Effector memory CD4-positive, alpha-beta T cell (primary cell): ENCODE measurements at regions not wholly inside any gene's neighbourhood (a gene's known extent, or its start where the extent isn't known, plus 50 kb on each side); places are given as distances from the start of the nearest gene placed in this dataset.

Experiments used
- DNase-seq, 3 donors: peaks; one replicate each; pipeline ENCODE4 v3.0.0-alpha.2; 2020
- H3K27ac ChIP-seq: 2 replicates; pipeline ENCODE4 v1.7.0; 2013; ENCODE audit warnings: mild to moderate bottlenecking, low read length, moderate library complexity; ENCODE audit not compliant: insufficient read depth, poor library complexity, severe bottlenecking
- H3K27me3 ChIP-seq: replicated peaks from 2 replicates; pipeline ENCODE4 v1.7.0; 2013; ENCODE audit warnings: mild to moderate bottlenecking, low read length; ENCODE audit not compliant: insufficient read depth, control insufficient read depth, poor library complexity, severe bottlenecking
- H3K36me3 ChIP-seq: 2 replicates; pipeline ENCODE4 v1.7.0; 2013; ENCODE audit warnings: mild to moderate bottlenecking, low read length, moderate library complexity; ENCODE audit not compliant: control insufficient read depth, insufficient read depth
- H3K4me1 ChIP-seq: 2 replicates; pipeline ENCODE4 v1.7.0; 2013; ENCODE audit warnings: low read length, mild to moderate bottlenecking; ENCODE audit not compliant: control insufficient read depth, insufficient read depth, poor library complexity, severe bottlenecking
- H3K4me3 ChIP-seq: 2 replicates; pipeline ENCODE4 v1.7.0; 2013; ENCODE audit warnings: low read length, low read depth, mild to moderate bottlenecking; ENCODE audit not compliant: insufficient read depth, poor library complexity, severe bottlenecking
- H3K9me3 ChIP-seq: 2 replicates; pipeline ENCODE4 v1.7.0; 2013; ENCODE audit warnings: mild to moderate bottlenecking, low read length, moderate library complexity; ENCODE audit not compliant: control insufficient read depth

DNA sequence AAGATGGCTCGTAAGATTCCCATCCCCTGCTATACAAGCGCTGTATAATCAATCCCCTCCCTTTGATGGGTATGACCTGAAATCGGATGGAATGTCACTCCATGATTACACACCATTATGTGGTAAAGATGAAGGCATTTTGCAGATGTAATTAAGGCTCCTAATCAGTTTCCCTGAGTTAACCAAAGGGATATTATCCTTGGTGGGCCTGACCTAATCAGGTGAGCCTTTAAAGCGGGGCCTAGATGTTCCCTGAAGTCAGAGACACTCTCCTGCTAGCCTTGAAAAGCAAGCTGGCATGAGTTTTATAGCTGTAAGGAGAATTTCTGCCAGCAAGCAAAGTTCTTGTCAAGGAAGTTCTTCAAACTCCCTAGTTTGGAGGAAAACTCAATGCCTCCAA, 223.8 kb upstream of the FN1 start:
- no peak overlapping the region for H3K4me3 ChIP-seq
- H3K27ac ChIP-seq: no peak overlapping the region
- no peaks in the 10 kb centered on the region for H3K9me3 ChIP-seq
- DNase-seq: no peak
- no peaks in the 10 kb centered on the region for H3K36me3 ChIP-seq
- H3K27me3 ChIP-seq: no peaks in the 10 kb centered on the region
- H3K4me1 ChIP-seq: no peaks in the 10 kb centered on the region

DNA sequence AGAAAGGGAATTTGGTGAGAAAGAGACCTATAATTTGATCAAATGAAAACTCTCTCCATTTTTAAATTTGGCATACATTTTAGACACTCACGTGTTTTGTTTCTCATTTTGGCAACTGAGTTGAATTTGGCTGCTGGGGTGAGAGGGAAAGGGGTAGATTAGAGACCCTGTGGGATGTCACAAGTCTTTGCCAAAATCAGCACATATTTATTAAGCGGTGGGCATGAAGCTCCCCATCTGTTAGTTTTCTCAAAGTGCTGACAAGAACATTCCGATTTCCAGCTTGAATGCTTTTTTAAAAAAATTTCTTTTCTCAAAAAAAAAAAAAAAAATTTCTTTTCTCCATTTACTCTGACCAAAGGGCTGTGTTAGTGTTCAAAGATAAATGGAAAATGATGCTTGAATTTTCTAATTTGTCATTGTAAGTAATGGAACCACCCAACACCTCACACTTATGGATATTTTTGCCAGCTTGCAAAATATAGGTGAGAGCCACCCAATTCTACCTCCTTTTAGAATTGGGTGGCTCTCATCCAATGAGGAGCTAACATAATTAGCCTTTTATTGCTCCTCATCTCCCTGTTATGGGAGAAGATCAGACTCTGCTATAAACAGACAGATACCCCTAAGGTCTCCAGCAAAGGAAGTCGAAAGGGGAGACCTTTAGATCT, 222.9 kb upstream of the FN1 start:
- Histone ChIP-seq H3K27ac (no peak overlapping the region), H3K27me3 (no peaks in the 10 kb centered on the region), H3K4me1 (no peaks in the 10 kb centered on the region), H3K9me3 (no peaks in the 10 kb centered on the region), H3K4me3 (no peak overlapping the region), H3K36me3 (no peaks in the 10 kb centered on the region)
- DNase-seq: no peak

DNA sequence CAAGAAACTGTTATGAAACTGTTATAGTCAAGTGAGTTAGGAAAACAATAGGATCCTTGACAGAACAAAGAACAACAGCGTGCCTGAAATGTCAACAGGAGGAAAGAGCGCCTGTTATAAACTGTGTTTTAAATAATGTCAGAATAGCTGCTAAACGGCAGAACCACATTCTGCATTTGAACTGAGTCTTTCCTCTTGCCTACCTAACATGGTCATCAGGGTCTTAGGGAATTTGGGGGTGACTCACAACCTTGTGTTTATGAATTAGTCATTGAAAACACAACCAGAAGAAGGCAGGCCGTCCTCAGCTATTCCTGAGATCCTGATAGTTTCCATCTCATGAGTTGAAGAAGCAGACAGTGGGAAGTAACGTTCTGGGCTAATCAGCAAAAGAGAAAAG, 222.0 kb upstream of the FN1 start:
- no peaks in the 10 kb centered on the region for H3K27me3 ChIP-seq
- no peak overlapping the region for H3K27ac ChIP-seq
- H3K4me3 ChIP-seq: no peak overlapping the region
- H3K9me3 ChIP-seq: no peaks in the 10 kb centered on the region
- DNase-seq: no peak
- H3K36me3 ChIP-seq: no peaks in the 10 kb centered on the region
- no peaks in the 10 kb centered on the region for H3K4me1 ChIP-seq

GRCh38 chr2:215654148-215654819, 218.4 kb upstream of the FN1 start:
- H3K4me1 ChIP-seq: no peaks in the 10 kb centered on the region

DNA sequence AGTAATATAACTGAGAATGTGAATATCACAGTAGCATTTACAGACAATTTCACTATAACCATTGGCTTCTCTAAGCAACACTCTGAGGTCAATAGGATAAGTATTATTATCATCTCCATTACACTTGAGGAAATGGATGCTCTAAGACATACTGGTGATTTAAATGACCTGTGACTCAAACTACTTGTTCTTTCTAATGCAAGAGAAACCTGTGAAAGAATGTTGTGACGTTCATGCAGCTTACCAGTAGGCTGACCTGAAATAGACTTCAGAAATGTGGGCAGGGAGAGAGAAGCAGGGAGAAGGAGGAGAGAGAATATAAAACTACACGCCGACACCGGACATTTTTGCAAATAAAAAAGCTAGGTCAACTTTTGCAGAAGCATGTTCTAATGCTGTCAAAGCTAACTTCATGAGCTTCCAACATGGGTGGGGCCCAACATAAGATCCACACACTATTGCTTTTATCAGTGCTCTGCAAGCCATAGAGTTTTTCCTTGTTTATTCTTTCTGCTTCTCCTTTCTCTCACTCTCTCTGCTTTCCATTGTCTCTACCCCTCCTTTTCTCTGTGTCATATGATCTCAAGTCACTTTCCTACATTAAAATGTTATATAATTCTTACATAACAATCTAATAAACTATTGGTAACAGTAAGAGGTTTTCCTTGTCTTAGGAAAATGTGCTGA, 217.6 kb upstream of the FN1 start:
- Histone ChIP-seq H3K36me3 (no peaks in the 10 kb centered on the region), H3K4me1 (no peaks in the 10 kb centered on the region), H3K27me3 (no peaks in the 10 kb centered on the region), H3K9me3 (no peaks in the 10 kb centered on the region), H3K27ac (no peak overlapping the region), H3K4me3 (no peak overlapping the region)
- no peak for DNase-seq

More at GRCh38 chr2:215654148-215654819, 218.4 kb upstream of the FN1 start:
- DNase-seq: no peak
- Histone ChIP-seq H3K9me3 (no peaks in the 10 kb centered on the region), H3K27me3 (no peaks in the 10 kb centered on the region), H3K4me3 (no peak overlapping the region), H3K36me3 (no peaks in the 10 kb centered on the region), H3K27ac (no peak overlapping the region)

- H3K27ac ChIP-seq: no peak overlapping the region
Measured at GRCh38 chr2:215652388-215652787, 216.5 kb upstream of the FN1 start.

DNA sequence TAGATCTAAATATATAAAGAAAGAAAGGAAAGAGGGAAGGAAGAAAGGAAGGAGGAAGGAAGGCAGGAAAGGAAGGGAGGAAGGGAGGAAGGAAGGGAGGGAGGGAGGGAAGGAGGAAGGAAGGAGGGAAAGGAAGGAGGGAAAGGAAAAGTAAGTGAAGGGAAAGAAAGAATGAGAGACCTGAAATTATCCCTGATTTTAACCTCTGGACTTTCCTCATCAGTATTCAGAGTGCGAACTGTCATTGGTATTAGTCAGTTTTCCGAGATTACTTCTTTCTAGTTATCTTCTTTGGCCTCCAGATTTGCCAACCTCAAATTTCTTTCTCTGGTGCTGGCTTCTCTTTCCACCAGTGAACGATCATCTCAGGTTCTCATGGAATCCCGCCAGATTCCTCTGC, 215.5 kb upstream of the FN1 start:
- Histone ChIP-seq H3K9me3 (no peaks in the 10 kb centered on the region), H3K4me1 (no peaks in the 10 kb centered on the region), H3K36me3 (no peaks in the 10 kb centered on the region), H3K27me3 (no peaks in the 10 kb centered on the region), H3K27ac (no peak overlapping the region), H3K4me3 (no peak overlapping the region)
- DNase-seq: no peak

More at GRCh38 chr2:215652388-215652787, 216.5 kb upstream of the FN1 start:
- no peak overlapping the region for H3K4me3 ChIP-seq
- no peaks in the 10 kb centered on the region for H3K27me3 ChIP-seq
- DNase-seq: no peak
- H3K4me1 ChIP-seq: no peaks in the 10 kb centered on the region
- no peaks in the 10 kb centered on the region for H3K9me3 ChIP-seq
- no peaks in the 10 kb centered on the region for H3K36me3 ChIP-seq

- Histone ChIP-seq H3K27ac (no peak overlapping the region), H3K9me3 (no peaks in the 10 kb centered on the region), H3K4me1 (no peaks in the 10 kb centered on the region), H3K36me3 (no peaks in the 10 kb centered on the region), H3K27me3 (no peaks in the 10 kb centered on the region), H3K4me3 (no peak overlapping the region)
- DNase-seq: no peak
Measured at GRCh38 chr2:215644233-215644897, 208.5 kb upstream of the FN1 start.

DNA sequence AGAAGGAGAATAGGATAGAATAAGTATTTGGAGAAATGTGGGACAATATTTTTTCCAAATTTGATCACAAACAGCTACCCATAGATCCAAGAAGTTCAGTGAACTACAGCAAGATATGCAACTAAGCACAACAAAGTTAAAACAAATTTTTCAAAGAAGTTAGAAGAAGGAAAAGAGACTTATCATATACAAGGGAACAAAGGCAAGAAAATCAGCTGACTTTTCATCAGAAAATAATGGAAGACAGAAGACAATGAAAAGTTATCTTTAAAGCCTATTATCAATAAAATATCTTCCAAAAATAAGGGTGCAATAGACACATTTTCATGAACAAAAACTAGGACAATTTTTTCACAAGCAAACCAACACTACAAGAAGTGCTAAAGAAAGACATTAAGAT, 202.8 kb upstream of the FN1 start:
- no peaks in the 10 kb centered on the region for H3K36me3 ChIP-seq
- no peak overlapping the region for H3K4me3 ChIP-seq
- no peaks in the 10 kb centered on the region for H3K27me3 ChIP-seq
- no peak overlapping the region for H3K27ac ChIP-seq
- H3K4me1 ChIP-seq: no peaks in the 10 kb centered on the region
- no peaks in the 10 kb centered on the region for H3K9me3 ChIP-seq
- DNase-seq: no peak

DNA sequence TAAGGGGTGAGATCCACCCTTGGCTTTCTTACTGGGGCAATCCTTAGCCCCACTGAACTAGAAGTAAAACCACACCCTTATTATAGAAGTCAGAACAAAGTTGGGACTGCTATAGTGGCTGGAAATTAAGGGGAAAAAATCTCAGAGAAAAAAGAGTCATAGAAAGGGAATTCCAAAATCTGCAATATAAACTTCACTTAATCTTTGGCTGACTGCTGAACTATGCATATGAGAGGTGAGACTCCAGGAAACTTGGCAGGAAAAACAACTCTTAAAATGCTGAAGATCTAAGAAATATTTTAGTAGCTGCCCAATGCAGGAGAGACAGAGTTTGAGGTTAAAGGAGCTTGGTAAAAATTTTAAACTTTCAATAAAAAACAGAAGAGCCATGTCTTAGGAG, 201.8 kb upstream of the FN1 start:
- H3K27ac ChIP-seq: no peak overlapping the region
- H3K36me3 ChIP-seq: no peaks in the 10 kb centered on the region
- H3K9me3 ChIP-seq: no peaks in the 10 kb centered on the region
- no peak for DNase-seq
- H3K4me1 ChIP-seq: no peaks in the 10 kb centered on the region
- no peaks in the 10 kb centered on the region for H3K27me3 ChIP-seq
- H3K4me3 ChIP-seq: no peak overlapping the region
